Transverse colon (tissue), 4 donors: ENCODE measurements at regions not wholly inside any gene's neighbourhood (a gene's known extent, or its start where the extent isn't known, plus 50 kb on each side); places are given as distances from the start of the nearest gene placed in this dataset.

ENCODE experiments used
- DNase-seq: peaks from one replicate; pipeline ENCODE4 v3.0.0-alpha.2; 2019
- H3K27ac ChIP-seq, 4 donors: fragments of 200-600 bp; sonication (generic); 2 replicates each; pipeline ENCODE4 v1.5.1; 2016 to 2018; ENCODE audit warnings: inconsistent platforms in 4 of 4
- H3K27me3 ChIP-seq: fragments of 200-600 bp; sonication (generic); 2 replicates; pipeline ENCODE4 v1.5.1; 2017; ENCODE audit warnings: inconsistent platforms
- H3K36me3 ChIP-seq, 4 donors: fragments of 200-600 bp; sonication (generic); 2 replicates each; pipeline ENCODE4 v1.5.1; 2017 to 2019; ENCODE audit warnings: inconsistent platforms in 4 of 4
- H3K4me1 ChIP-seq, 4 donors: fragments of 200-600 bp; sonication (generic); 2 replicates each; pipeline ENCODE4 v1.5.1; 2017 to 2020; ENCODE audit warnings: inconsistent platforms in 4 of 4
- H3K4me3 ChIP-seq, 4 donors: fragments of 200-600 bp; sonication (generic); 1 replicate in 1 of 4; 2 replicates in 3 of 4; pipeline versions ENCODE4 v1.5.1 to v1.6.1; 2017 to 2019; ENCODE audit warnings: inconsistent platforms in 4 of 4
- H3K9me3 ChIP-seq, 2 donors: fragments of 200-600 bp; sonication (generic); 2 replicates each; pipeline ENCODE4 v1.5.1; 2017 to 2019; ENCODE audit warnings: inconsistent platforms in 2 of 2
- EP300 ChIP-seq: sonication (generic); formaldehyde crosslinking; IDR thresholded peaks from one replicate; pipeline ENCODE4 v1.6.1; 2017; ENCODE audit warnings: antibody characterized with exemption, low read depth
- POLR2A ChIP-seq: fragments of 450-650 bp; IDR thresholded peaks from one replicate; pipeline ENCODE4 v1.6.1; 2016; ENCODE audit warnings: antibody characterized with exemption, mild to moderate bottlenecking, moderate library complexity
- POLR2AphosphoS5 ChIP-seq, 3 donors: sonication (generic); formaldehyde crosslinking; IDR thresholded peaks; one replicate each; pipeline ENCODE4 v1.6.1; 2016; ENCODE audit warnings: antibody characterized with exemption in 3 of 3
- WGBS, 2 donors: methylation state at CpG; one replicate each; pipeline ENCODE4 v1.1.5; 2018; ENCODE audit warnings: low coverage in 1 of 2; 5-methylcytosine and 5-hydroxymethylcytosine counted together
- in situ Hi-C, 4 donors: fragments of 200-750 bp; cut with MboI; loops; one replicate each; pipeline versions ENCODE4 v1.15.0 to v1.15.1; 2017; ENCODE audit warnings: low sequenced_read_pairs in 3 of 4, low pct_ligation_motif_present in 1 of 4, low pct_unique_long_range_greater_than_20kb in 1 of 4
- intact Hi-C: fragments of 100-400 bp; cut with DNase I; formaldehyde crosslinking; loops from one replicate; pipeline ENCODE4 v1.15.1; 2023; ENCODE audit warnings: low total_unique reads
- TF ChIP-seq, protein P1 (sequence below), 5 experiments: fragments of 200-600 bp in 3 of 5; fragments of 450-650 bp in 2 of 5; sonication (generic) in 3 of 5; IDR thresholded peaks; 1 replicate in 2 of 5; 2 replicates in 3 of 5; pipeline ENCODE4 v1.5.1; 2016 to 2017; ENCODE audit warnings: antibody characterized with exemption in 5 of 5, inconsistent platforms in 3 of 5, mild to moderate bottlenecking in 2 of 5, moderate library complexity in 1 of 5

DNA sequence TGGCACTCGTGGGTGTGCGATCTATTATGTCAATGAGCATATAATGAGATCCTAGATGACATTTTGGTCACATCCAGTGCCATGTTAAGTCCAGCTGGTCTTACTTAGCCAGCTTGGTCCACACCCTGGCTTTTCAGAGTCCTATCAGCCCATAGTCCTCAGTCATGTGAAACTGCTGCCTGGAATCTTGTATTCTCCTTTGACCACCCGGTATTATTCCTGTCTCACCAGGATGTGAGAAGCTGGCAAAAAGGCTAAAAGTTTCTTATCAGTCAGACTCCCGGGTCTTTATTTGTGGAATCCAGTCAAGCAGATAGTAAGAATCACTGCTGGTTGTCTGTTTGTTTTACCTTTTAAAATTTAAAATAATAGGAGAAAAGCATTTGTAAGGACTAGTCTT lies 705.6 kb upstream of the GHITM start:
- TF ChIP-seq POLR2AphosphoS5 (IDR thresholded peaks at IDR 0.05): no peak
- no peak for TF ChIP-seq POLR2A
- TF ChIP-seq, protein P1, sequence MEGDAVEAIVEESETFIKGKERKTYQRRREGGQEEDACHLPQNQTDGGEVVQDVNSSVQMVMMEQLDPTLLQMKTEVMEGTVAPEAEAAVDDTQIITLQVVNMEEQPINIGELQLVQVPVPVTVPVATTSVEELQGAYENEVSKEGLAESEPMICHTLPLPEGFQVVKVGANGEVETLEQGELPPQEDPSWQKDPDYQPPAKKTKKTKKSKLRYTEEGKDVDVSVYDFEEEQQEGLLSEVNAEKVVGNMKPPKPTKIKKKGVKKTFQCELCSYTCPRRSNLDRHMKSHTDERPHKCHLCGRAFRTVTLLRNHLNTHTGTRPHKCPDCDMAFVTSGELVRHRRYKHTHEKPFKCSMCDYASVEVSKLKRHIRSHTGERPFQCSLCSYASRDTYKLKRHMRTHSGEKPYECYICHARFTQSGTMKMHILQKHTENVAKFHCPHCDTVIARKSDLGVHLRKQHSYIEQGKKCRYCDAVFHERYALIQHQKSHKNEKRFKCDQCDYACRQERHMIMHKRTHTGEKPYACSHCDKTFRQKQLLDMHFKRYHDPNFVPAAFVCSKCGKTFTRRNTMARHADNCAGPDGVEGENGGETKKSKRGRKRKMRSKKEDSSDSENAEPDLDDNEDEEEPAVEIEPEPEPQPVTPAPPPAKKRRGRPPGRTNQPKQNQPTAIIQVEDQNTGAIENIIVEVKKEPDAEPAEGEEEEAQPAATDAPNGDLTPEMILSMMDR (IDR thresholded peaks at IDR 0.05): no peak
- TF ChIP-seq EP300: no peak
- in situ Hi-C loops: no loop called here

DNA sequence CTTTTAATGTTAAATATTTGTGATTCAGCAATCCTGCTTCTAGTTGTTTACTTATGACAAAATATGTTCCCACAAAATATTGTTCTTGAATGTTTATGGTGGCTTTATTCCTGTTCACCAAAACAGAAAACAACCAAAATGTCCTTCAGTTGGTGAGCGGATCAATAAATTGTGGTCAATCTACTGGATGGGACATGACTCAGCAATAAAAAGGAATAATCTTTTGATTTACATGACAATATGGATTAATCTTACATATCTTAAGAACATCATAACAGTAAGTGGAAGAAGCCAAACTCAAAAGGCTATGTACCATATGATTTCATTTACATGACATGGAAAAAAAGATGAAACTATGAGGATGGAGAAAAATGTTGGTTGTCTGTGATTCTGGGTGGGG lies 691.3 kb upstream of the GHITM start:
- intact Hi-C loops: no loop called here
- Histone ChIP-seq H3K27me3 (no peaks in the 10 kb centered on the region), H3K4me1 (no peaks in the 10 kb centered on the region), H3K4me3 (no peak overlapping the region), H3K27ac (no peak overlapping the region), H3K36me3 (no peaks in the 10 kb centered on the region), H3K9me3 (no peaks in the 10 kb centered on the region)
- in situ Hi-C loops: no loop called here
- TF ChIP-seq, protein P1 (IDR thresholded peaks at IDR 0.05): no peak
- DNase-seq: no peak
- WGBS, 2 donors: 93 to 96% methylated on average over 1 of the region's 1 CpG

More for the DNA sequence above, 705.6 kb upstream of the GHITM start:
- Histone ChIP-seq H3K36me3 (no peaks in the 10 kb centered on the region), H3K27ac (no peak overlapping the region), H3K9me3 (no peaks in the 10 kb centered on the region), H3K4me1 (no peaks in the 10 kb centered on the region), H3K4me3 (no peak overlapping the region), H3K27me3 (no peaks in the 10 kb centered on the region)
- no peak for DNase-seq
- intact Hi-C loops: no loop called here
- 57 to 76% methylated on average over 4 of the region's 4 CpGs for WGBS, 2 donors

DNA sequence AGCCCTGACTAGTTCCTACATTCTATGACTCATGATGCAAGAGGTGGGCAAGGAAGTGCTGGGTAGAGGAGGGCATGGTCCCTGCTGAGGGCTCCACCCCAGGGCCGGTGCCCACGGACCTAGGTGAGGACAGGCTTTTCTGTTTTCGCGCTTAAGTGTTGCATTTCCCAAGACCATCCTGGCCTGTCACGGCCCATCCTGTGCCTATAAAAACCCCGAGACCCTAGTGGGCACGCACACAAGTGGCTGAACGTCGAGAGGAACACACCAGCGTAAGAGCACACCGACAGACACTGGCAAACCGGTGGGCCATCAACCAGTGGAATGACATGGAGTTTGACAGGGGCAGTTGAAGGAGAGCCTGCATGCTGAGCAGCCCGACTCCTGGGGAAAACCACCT lies 680.7 kb upstream of the GHITM start:
- intact Hi-C loops: no loop called here
- no peaks in the 10 kb centered on the region for H3K4me1 ChIP-seq
- no peak for DNase-seq
- H3K27ac ChIP-seq: no peak overlapping the region
- WGBS, 2 donors: 82 to 93% methylated on average over 5 to 13 of the region's 13 CpGs
- in situ Hi-C loops: no loop called here
- TF ChIP-seq, protein P1 (IDR thresholded peaks at IDR 0.05): no peak
- TF ChIP-seq EP300 (no peak), POLR2A (no peak), POLR2AphosphoS5 (IDR thresholded peaks at IDR 0.05) (no peak)
- no peaks in the 10 kb centered on the region for H3K27me3 ChIP-seq
- H3K36me3 ChIP-seq: no peaks in the 10 kb centered on the region
- H3K9me3 ChIP-seq: no peaks in the 10 kb centered on the region
- H3K4me3 ChIP-seq: no peak overlapping the region

DNA sequence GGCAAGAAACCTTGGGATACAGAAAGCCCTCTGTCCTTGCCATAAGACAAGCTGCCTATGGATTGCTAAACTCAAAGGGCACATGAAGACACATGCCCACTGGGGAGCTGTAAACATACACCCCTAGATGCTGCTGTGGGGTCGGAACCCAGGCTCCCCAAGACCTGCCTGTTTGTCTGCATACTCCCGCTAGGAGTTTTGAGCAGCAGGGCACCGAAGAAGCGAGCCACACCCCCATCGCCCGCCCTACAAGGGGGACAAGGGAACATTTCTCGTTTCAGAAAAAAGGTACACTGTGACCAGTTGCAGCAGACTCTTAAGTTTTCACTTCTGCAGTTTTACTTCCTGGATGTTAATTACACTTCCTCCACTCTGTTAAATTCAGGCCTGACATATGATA lies 680.2 kb upstream of the GHITM start:
- no peaks in the 10 kb centered on the region for H3K27me3 ChIP-seq
- no peaks in the 10 kb centered on the region for H3K9me3 ChIP-seq
- in situ Hi-C loops: no loop called here
- DNase-seq: no peak
- no peaks in the 10 kb centered on the region for H3K36me3 ChIP-seq
- intact Hi-C loops: no loop called here
- H3K4me1 ChIP-seq: no peaks in the 10 kb centered on the region
- H3K27ac ChIP-seq: no peak overlapping the region
- TF ChIP-seq, protein P1 (IDR thresholded peaks at IDR 0.05): no peak
- TF ChIP-seq EP300 (no peak), POLR2A (no peak), POLR2AphosphoS5 (IDR thresholded peaks at IDR 0.05) (no peak)
- WGBS, 2 donors: 74% methylated on average over 7 of the region's 7 CpGs; no CpG with 5 or more reads in 1 of the 2 donors
- no peak overlapping the region for H3K4me3 ChIP-seq
